PC-9 (cell line): ENCODE measurements at regions not wholly inside any gene's neighbourhood (a gene's known extent, or its start where the extent isn't known, plus 50 kb on each side); places are given as distances from the start of the nearest gene placed in this dataset.

Experiments used
- BruUV-seq: library from RNA; stranded (reverse); fragments of 400-500 nt; replicated peaks from 2 replicates; lab custom pipeline; 2021; lab: Mats Ljungman, UMichigan
- CTCF ChIA-PET: fragments of 300-600 bp; sonication (Branson Sonifier 250); formaldehyde crosslinking; loops from one replicate; lab custom pipeline; 2022; ENCODE audit warnings: antibody characterized with exemption; lab: Charles Lee
- POLR2A ChIA-PET: fragments of 300-600 bp; sonication (Branson Sonifier 250); formaldehyde crosslinking; loops from one replicate; lab custom pipeline; 2022; ENCODE audit warnings: antibody characterized with exemption; ENCODE audit not compliant: unreplicated experiment; lab: Charles Lee
- DNase-seq, 2 experiments: peaks; one replicate each; pipeline versions ENCODE4 v3.0.0 to v3.0.0-alpha.2; 2015 to 2022; ENCODE audit warnings: mixed read lengths in 1 of 2
- H2AFZ ChIP-seq: fragments of 200-600 bp; sonication (generic); 2 replicates; pipeline ENCODE4 v1.8.1; 2017; ENCODE audit warnings: antibody characterized with exemption
- H3F3A ChIP-seq: fragments of 200-600 bp; sonication (generic); 2 replicates; pipeline ENCODE4 v1.8.1; 2017; ENCODE audit warnings: antibody characterized with exemption, mild to moderate bottlenecking, low read depth; ENCODE audit not compliant: insufficient read depth
- H3K27ac ChIP-seq: fragments of 200-600 bp; sonication (generic); 2 replicates; pipeline ENCODE4 v1.6.1; 2016; ENCODE audit warnings: mixed run types
- H3K27me3 ChIP-seq: fragments of 200-600 bp; sonication (generic); 2 replicates; pipeline ENCODE4 v1.6.1; 2016; ENCODE audit warnings: low read depth, mixed run types; ENCODE audit not compliant: insufficient read depth
- H3K36me3 ChIP-seq: fragments of 200-600 bp; sonication (generic); 2 replicates; pipeline ENCODE4 v1.6.1; 2016; ENCODE audit warnings: low read depth, mixed run types
- H3K4me1 ChIP-seq: fragments of 200-600 bp; sonication (generic); replicated peaks from 2 replicates; pipeline ENCODE4 v1.6.1; 2016; ENCODE audit warnings: mixed run types; ENCODE audit not compliant: insufficient read depth
- H3K4me2 ChIP-seq: fragments of 200-600 bp; sonication (generic); 2 replicates; pipeline ENCODE4 v1.6.1; 2017; ENCODE audit warnings: mixed run types
- H3K4me3 ChIP-seq: fragments of 200-600 bp; sonication (generic); 2 replicates; pipeline ENCODE4 v1.6.1; 2016; ENCODE audit warnings: mixed run types
- H3K79me2 ChIP-seq: fragments of 200-600 bp; sonication (generic); 2 replicates; pipeline ENCODE4 v1.6.1; 2017; ENCODE audit warnings: low read depth, mixed run types
- H3K9me2 ChIP-seq: fragments of 200-600 bp; sonication (generic); 2 replicates; pipeline ENCODE4 v1.8.1; 2017; ENCODE audit warnings: mild to moderate bottlenecking; ENCODE audit not compliant: insufficient read depth
- H3K9me3 ChIP-seq: fragments of 200-600 bp; sonication (generic); 2 replicates; pipeline ENCODE4 v1.8.1; 2016; ENCODE audit warnings: low read depth; ENCODE audit not compliant: insufficient read depth
- H4K20me1 ChIP-seq: fragments of 200-600 bp; sonication (generic); 2 replicates; pipeline ENCODE4 v1.8.1; 2017; ENCODE audit not compliant: insufficient read depth
- CTCF ChIP-seq: fragments of 200-600 bp; sonication (generic); conservative IDR thresholded peaks from 2 replicates; pipeline ENCODE4 v1.6.1; 2017; ENCODE audit warnings: mixed run types, antibody characterized with exemption, mild to moderate bottlenecking, moderate library complexity
- EZH2 ChIP-seq: fragments of 200-600 bp; sonication (generic); IDR thresholded peaks from 2 replicates; pipeline ENCODE4 v1.8.0; 2017; ENCODE audit warnings: antibody characterized with exemption, low read depth
- intact Hi-C: fragments of 100-400 bp; cut with micrococcal nuclease; formaldehyde crosslinking; loops from one replicate; pipeline ENCODE4 v1.10.0; 2022; ENCODE audit not compliant: unreplicated experiment

DNA sequence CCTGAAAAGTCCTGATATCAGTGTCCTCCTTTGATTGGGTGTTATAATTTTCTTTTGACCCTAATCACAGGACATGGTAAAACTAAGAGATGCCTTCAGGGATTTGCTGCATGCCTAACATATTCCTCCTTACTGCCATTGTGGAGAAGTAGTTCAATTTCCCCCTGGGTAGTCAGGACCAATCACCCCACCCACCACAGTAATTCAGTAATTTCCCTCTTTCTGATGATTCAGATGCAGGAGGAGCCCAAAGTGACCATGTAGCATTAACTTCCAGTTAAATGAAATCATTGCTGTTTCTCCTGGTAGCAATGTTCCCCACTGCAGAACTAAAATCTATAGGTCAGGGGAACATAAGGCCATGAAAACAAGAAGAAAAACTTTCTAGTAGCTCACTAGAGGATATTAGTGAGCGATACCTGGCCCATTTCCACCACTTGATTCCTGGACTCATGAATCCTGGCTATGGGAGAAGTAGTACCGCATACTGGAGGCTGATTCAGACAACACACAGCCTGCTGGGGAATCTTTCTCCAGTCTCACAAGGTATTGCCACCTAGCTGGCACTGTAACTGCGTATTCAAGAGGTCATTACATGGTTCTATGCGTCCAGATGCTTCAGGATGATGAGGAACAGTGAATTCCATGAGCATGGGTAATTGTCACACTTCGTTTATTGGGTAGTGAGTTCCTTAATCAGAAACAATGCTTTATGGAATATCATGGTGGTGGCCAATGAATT is 561.2 kb downstream of the HAO1 start:
- CTCF ChIA-PET: no interaction called here
- Histone ChIP-seq H3K27ac (no peak overlapping the region), H3K4me1 (no peaks in the 10 kb centered on the region), H2AFZ (no peak overlapping the region), H4K20me1 (no peaks in the 10 kb centered on the region), H3K79me2 (no peaks in the 10 kb centered on the region), H3K27me3 (no peaks in the 10 kb centered on the region), H3K4me3 (no peak overlapping the region), H3K36me3 (no peaks in the 10 kb centered on the region), H3K9me2 (no peaks in the 10 kb centered on the region), H3K9me3 (no peaks in the 10 kb centered on the region), H3F3A (no peaks in the 10 kb centered on the region), H3K4me2 (no peak overlapping the region)
- POLR2A ChIA-PET: no interaction called here
- BruUV-seq: no TSS peak
- no peak for DNase-seq
- intact Hi-C loops: no loop called here
- TF ChIP-seq CTCF: no peak
- no peak for TF ChIP-seq EZH2

- Histone ChIP-seq H3K4me1 (no peaks in the 10 kb centered on the region), H3K36me3 (no peaks in the 10 kb centered on the region), H3K27ac (no peak overlapping the region), H3K4me2 (no peak overlapping the region), H2AFZ (no peak overlapping the region), H4K20me1 (no peaks in the 10 kb centered on the region), H3K9me2 (no peaks in the 10 kb centered on the region), H3K9me3 (no peaks in the 10 kb centered on the region), H3K79me2 (no peaks in the 10 kb centered on the region), H3K27me3 (no peaks in the 10 kb centered on the region), H3K4me3 (no peak overlapping the region), H3F3A (no peaks in the 10 kb centered on the region)
- CTCF ChIA-PET: no interaction called here
- no peak for TF ChIP-seq EZH2
- no peak for TF ChIP-seq CTCF
- no TSS peak for BruUV-seq
- no peak for DNase-seq
- POLR2A ChIA-PET: no interaction called here
- intact Hi-C loops: no loop called here
These were observed 560.5 kb downstream of the HAO1 start for GRCh38 chr20:7379621-7380220.

GRCh38 chr20:7383216-7383615 is 557.0 kb downstream of the HAO1 start:
- Histone ChIP-seq H3K4me2 (no peak overlapping the region), H2AFZ (no peak overlapping the region), H3K9me2 (no peaks in the 10 kb centered on the region), H3K9me3 (no peaks in the 10 kb centered on the region), H4K20me1 (no peaks in the 10 kb centered on the region), H3K79me2 (no peaks in the 10 kb centered on the region), H3K4me1 (no peaks in the 10 kb centered on the region), H3K4me3 (no peak overlapping the region), H3K36me3 (no peaks in the 10 kb centered on the region), H3F3A (no peaks in the 10 kb centered on the region), H3K27ac (no peak overlapping the region), H3K27me3 (no peaks in the 10 kb centered on the region)
- no TSS peak for BruUV-seq
- intact Hi-C loops: no loop called here
- DNase-seq: no peak
- ChIA-PET POLR2A (no interaction called here), CTCF (no interaction called here)
- TF ChIP-seq EZH2 (no peak), CTCF (no peak)
